ENCODE measurements at regions not wholly inside any gene's neighbourhood (a gene's known extent, or its start where the extent isn't known, plus 50 kb on each side); places are given as distances from the start of the nearest gene placed in this dataset.

GRCh38 chr9:104304925-104305324 lies 199.1 kb upstream of the OR13F1 start:
- no peak for TF ChIP-seq POLR2A (IDR thresholded peaks at IDR 0.05; ENCODE audit: extremely low read depth, insufficient read length)
- no peak for TF ChIP-seq CTCF (IDR thresholded peaks at IDR 0.05; ENCODE audit: low read depth, low read length)
